ENCODE measurements at regions not wholly inside any gene's neighbourhood (a gene's known extent, or its start where the extent isn't known, plus 50 kb on each side); places are given as distances from the start of the nearest gene placed in this dataset.

GRCh38 chr1:47584249-47584648 lies 146.4 kb downstream of the FOXD2 start:
- H3K27ac ChIP-seq (ENCODE audit: low read depth, low read length) = no peak overlapping the region
- H3K4ac ChIP-seq (replicated peaks; ENCODE audit: insufficient read length, low read depth, low read length) = no peak overlapping the region
- DNase-seq (ENCODE audit: low read depth in 1 of 2, low spot score in 2 of 2) = peak in 1 of 2 experiments; percentile 28
- H3K23ac ChIP-seq (ENCODE audit: insufficient read length) = no peak overlapping the region
- no peak overlapping the region for H2BK5ac ChIP-seq (ENCODE audit: low read depth, low read length)
- H4K8ac ChIP-seq (ENCODE audit: extremely low read depth, insufficient read depth, low read length) = no peak overlapping the region
- no peak overlapping the region for H2BK120ac ChIP-seq (replicated peaks; ENCODE audit: low read depth, low read length)
- H3K56ac ChIP-seq (replicated peaks; ENCODE audit: insufficient read length, low read depth, low read length) = no peak overlapping the region
- peaks cover 0 to under 1% (median 0%) of the 10 kb centered on the region in 4 experiments; a peak in 3 of 7 replicates for H3K27me3 ChIP-seq (replicated peaks in 1 of 4; ENCODE audit: control insufficient read depth in 3 of 4, extremely low read depth in 1 of 4, insufficient read depth in 3 of 4, low read length in 3 of 4)
- H4K20me1 ChIP-seq (replicated peaks in 1 of 2; ENCODE audit: control insufficient read depth in 1 of 2, insufficient read depth in 2 of 2, low read length in 2 of 2) = no peaks in the 10 kb centered on the region
- no peaks in the 10 kb centered on the region for H3K9me3 ChIP-seq (ENCODE audit: insufficient read depth in 2 of 2, low read depth in 1 of 2, low read length in 1 of 2)
- ChIA-PET POLR2A (ENCODE audit: partially characterized antibody) (no interaction called here), CTCF (ENCODE audit: partially characterized antibody) (interaction anchor here (1.2 to 1.6 kb wide), 4 partner anchors 9 to 135 kb away, joined by 3 to 7 read pairs (median 3); no protein-coding TSS in a partner anchor)
- H3K4me3 ChIP-seq (ENCODE audit: extremely low read depth in 1 of 4, insufficient read depth in 2 of 4, low read depth in 3 of 4, low read length in 4 of 4) = no peak overlapping the region
- no peak for FAIRE-seq
- no peaks in the 10 kb centered on the region for H3K36me3 ChIP-seq (ENCODE audit: control insufficient read depth in 2 of 4, insufficient read depth in 4 of 4, low read length in 3 of 4)
- peak overlapping the region; percentile 16; the same call in 1 of the 2 replicates for H2AK5ac ChIP-seq (ENCODE audit: low read depth, low read length)
- H3K9ac ChIP-seq (replicated peaks in 1 of 4; ENCODE audit: extremely low read depth in 1 of 4, low read depth in 3 of 4, low read length in 3 of 4) = no peak overlapping the region
- peaks cover 0 to 6% (median 4%) of the 10 kb centered on the region in 4 experiments; a peak in 4 of 7 replicates for H3K4me1 ChIP-seq (replicated peaks in 1 of 4; ENCODE audit: control insufficient read depth in 3 of 4, insufficient read depth in 4 of 4, low read length in 3 of 4)
- H3K4me2 ChIP-seq (ENCODE audit: insufficient read depth in 1 of 2, low read depth in 2 of 2, low read length in 2 of 2) = no peak overlapping the region
- H3K23me2 ChIP-seq (ENCODE audit: low read depth, low read length) = peaks cover 2% of the 10 kb centered on the region; the same call in 1 of the 2 replicates
- TF ChIP-seq SIX5 (IDR thresholded peaks at IDR 0.05; ENCODE audit: low read depth, low read length) (no peak), SP4 (IDR thresholded peaks at IDR 0.05; ENCODE audit: low read length) (no peak), JUN (IDR thresholded peaks at IDR 0.05; ENCODE audit: low read depth, low read length) (no peak), ASH2L (IDR thresholded peaks at IDR 0.05; ENCODE audit: low read length) (no peak), EGR1 (IDR thresholded peaks at IDR 0.05; ENCODE audit: borderline replicate concordance, low read depth, low read length) (no peak)
- no peak overlapping the region for H2BK12ac ChIP-seq (ENCODE audit: low read depth, low read length)
- H2BK15ac ChIP-seq (ENCODE audit: low read length) = no peak overlapping the region
- H3K18ac ChIP-seq (ENCODE audit: extremely low read depth, low read length) = no peak overlapping the region
- 95% methylated on average over 1 of the region's 1 CpG; no CpG with 5 or more reads in 1 of the 2 experiments for WGBS, 2 experiments (ENCODE audit: extremely low coverage in 1 of 2, insufficient coverage in 1 of 2, insufficient read length in 1 of 2, insufficient replicate concordance in 2 of 2, low coverage in 1 of 2, low lambda C conversion rate in 2 of 2, missing lambda C conversion rate in 1 of 2)
- H2BK20ac ChIP-seq (ENCODE audit: low read length) = no peak overlapping the region
- no peak overlapping the region for H4K5ac ChIP-seq (ENCODE audit: insufficient read length, low read depth, low read length)
- no peak overlapping the region for H2AFZ ChIP-seq (ENCODE audit: low read length)
- H3K14ac ChIP-seq (ENCODE audit: insufficient read length) = no peak overlapping the region
- H3K79me1 ChIP-seq (ENCODE audit: low read depth, low read length) = no peaks in the 10 kb centered on the region
- no peak overlapping the region for H4K91ac ChIP-seq (replicated peaks; ENCODE audit: insufficient read length, low read length)
- no peaks in the 10 kb centered on the region for H3K79me2 ChIP-seq (ENCODE audit: control insufficient read depth in 1 of 2, insufficient read depth in 2 of 2, low read length in 2 of 2)

All from H1 (cell line).